LHCN-M2 (cell line): ENCODE measurements at regions not wholly inside any gene's neighbourhood (a gene's known extent, or its start where the extent isn't known, plus 50 kb on each side); places are given as distances from the start of the nearest gene placed in this dataset.
"Not testable (repeated sequence)": the region's sequence is repeated elsewhere in the genome, so short reads cannot be mapped to it uniquely, and the experiment has no call there.

Experiments
- DNase-seq: peaks from one replicate; pipeline ENCODE4 v3.0.0-alpha.2; 2012; ENCODE audit warnings: low read depth

GRCh38 chr4:120005527-120005926 is 61.1 kb downstream of the MAD2L1 start:
- no peak for DNase-seq

DNA sequence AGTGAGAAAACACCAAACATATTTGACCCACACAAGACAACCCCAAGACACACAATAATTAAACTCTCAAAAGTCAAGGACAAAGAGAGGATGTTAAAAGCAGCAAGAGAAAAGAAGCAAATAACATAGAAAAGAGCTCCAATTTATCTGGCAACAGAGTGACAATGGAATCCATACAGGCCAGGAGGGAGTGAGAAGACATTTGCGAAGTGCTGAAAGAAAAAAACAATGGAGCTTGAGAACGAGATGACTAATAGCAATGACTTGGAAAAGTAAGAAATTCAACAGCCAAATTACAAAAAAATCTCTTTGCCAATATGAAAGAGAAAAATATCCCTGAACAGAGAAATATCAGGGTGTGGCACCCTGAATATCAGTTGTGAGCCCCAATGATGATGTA is 61.6 kb downstream of the MAD2L1 start:
- DNase-seq = no peak

DNA sequence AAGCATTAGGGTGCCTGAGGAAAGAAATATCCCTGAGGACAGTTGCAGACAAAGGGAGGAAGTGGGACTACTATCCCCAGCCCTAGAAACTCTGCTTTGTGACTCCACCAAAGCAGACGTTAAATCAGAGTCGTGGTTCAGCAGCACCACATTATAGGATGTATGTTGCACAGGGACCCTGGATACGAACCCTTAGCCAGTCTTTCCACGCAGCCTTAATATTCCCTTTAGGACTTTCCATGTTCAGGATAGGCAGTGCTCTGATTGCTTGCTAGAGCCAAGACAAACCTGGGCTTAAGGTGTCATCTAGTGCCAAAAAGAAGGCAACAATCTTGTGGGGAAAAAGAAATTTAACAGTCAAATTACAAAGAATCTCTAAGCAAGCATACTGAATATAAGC is 62.6 kb downstream of the MAD2L1 start:
- DNase-seq = no peak

DNA sequence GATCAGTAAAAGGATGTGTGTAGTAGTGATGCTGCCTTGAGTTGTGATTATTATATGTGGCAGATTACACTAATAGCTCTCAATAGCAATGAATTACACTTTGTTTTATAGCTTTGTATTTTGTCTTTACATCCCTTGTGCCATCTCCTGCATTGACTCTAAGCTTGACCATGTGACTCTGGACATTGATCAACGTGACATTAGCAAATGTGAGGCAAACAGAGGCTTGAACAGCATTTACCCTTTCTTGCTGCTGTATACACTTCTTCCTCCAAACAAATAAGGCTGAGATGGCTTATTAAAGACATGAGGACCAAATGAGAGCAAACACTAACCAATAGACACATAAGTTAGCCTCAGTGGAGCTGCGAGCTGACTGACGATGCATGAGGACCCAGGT is 63.5 kb downstream of the MAD2L1 start:
- DNase-seq = no peak

DNA sequence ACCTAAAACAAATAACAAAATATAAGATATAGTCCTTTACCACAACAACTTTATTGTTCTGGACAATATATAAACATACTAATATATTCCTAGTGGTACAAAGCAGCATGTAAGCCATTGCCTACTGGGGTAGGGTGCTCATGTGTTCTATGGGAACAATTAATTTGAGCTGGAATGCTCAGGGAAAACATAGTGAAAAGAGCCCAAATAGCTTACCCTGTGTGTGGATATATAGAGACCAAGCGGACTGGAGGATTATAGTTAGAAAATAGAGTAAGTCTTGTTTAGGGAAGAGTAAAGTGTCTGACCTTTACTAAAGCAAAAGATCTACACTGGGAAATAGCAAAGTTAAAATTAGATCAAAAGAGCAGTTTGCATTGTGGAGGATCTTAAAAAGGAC is 64.8 kb downstream of the MAD2L1 start:
- DNase-seq = no peak

- DNase-seq = no peak
Measured at GRCh38 chr4:120000591-120001296, 65.9 kb downstream of the MAD2L1 start.

- DNase-seq = not testable (repeated sequence)
Measured at GRCh38 chr4:119996024-119996423, 70.6 kb downstream of the MAD2L1 start.

- DNase-seq = no peak
Measured at GRCh38 chr4:119984996-119985395, 81.7 kb downstream of the MAD2L1 start.

DNA sequence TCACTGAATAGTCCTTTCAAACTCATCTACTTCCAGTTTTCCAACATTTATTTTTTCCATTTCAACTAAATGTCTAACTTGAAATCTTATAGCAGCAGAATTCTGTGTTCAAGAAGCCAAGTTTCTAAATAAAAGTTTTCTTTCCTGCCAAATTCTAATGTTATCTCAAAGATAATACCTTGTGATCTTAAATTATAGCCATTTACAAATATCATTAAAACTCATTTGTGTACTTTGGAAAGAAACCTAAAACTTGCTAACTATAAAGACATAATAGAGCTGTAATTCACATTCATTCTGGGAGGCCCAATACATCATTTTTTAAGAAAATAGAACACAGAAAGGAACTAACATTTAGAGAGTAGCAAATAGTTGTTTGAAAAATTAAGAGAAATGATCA is 83.9 kb downstream of the MAD2L1 start:
- no peak for DNase-seq

GRCh38 chr4:119980456-119980855 is 86.2 kb downstream of the MAD2L1 start:
- no peak for DNase-seq

GRCh38 chr4:119977076-119977940 is 89.3 kb downstream of the MAD2L1 start:
- DNase-seq = no peak

DNA sequence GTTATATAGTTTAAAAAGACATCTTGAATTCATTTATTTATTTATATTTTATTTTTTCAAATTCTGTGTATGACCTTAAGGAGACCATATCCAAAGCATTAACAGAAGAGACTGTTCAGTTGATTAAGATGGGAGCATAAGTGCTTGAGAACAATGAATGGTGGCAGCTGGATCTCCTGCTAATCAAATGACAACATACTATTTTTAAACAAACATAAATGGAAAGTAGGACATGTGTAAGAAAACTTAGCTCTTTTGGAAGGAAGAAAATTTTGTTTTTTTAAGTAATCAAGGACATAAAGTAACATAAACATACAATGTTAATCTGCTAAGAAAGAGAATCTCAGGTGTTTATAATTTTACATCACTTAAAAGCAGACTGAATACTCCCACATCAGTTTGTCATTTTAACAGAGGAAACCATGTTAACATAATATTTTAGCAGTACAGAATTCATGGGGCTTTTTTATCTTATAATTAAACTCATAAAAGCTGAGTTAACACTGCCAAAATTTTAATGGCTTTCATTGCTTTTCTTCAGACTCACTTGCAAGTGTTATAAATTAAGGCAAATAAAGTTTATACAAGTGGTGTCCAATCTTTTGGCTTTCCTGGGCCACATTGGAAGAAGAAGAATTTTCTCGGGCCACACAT is 95.1 kb downstream of the MAD2L1 start:
- DNase-seq = no peak

DNA sequence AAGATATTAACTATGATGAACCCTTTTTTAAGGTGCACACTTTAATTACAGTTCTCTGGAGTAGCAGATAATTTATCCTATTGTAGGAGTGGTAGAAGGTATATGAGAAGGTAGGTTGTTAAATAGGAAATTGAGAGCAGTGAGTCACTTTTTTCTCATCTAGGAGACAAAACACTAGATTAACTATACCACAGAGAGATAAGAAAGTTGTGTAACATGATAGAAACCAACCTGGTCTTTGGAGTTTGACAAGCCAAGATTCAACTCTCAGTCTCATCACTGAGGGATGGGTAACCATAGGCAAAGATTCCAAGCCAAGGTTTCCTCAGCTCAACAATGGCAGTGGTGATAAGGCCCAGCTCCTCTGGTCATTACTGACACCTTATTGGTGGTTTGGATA is 104.0 kb downstream of the MAD2L1 start:
- no peak for DNase-seq

DNA sequence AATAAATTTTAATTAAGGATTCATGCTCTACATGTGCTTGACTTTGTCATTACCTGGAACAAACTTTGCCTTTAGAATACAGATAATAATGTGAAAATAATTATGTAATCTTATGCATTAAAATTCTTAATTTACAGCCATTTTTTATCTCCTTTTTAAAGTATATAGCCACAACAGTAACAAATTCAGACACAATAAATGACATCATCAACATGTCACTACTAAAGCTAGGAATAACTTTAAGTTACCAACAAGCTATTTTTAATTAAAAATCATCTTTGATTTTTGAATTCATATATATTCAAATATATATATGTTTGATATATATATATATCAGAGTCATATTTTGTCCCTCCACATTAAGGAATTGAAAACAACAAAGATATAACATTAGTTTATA is 107.7 kb downstream of the MAD2L1 start:
- no peak for DNase-seq

DNA sequence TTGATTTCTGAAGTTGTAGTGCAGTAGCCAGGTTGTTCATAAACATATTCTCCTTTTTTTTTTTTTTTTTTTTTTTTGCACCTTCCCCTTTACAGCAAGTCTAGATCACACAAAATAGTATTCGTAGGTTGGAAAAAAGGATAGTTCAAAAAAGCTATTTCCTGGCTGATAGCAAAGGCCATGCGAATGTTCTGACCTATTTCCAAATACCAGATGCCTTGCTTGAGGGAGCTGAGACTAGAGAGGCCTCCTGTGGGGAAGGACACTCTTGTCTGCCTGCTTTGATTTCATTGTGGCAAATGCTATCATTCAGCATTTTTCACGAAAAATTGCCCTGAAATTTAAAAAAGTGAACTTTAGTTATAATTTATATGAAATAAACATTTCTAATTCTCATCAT is 111.4 kb downstream of the MAD2L1 start:
- no peak for DNase-seq

DNA sequence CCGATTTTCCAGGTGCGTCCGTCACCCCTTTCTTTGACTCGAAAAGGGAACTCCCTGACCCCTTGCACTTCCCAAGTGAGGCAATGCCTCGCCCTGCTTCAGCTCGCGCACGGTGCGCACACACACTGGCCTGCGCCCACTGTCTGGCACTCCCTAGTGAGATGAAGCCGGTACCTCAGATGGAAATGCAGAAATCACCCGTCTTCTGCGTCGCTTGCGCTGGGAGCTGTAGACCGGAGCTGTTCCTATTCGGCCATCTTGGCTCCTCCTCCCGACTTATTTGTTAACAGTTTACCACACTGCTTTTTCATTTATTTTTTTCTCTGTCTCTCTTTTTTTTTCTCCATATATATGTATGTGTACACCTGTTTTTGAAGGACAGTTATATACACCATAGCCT is 112.2 kb downstream of the MAD2L1 start:
- not testable (repeated sequence) for DNase-seq

- DNase-seq = no peak
Measured at GRCh38 chr4:119946359-119946758, 120.3 kb downstream of the MAD2L1 start.

DNA sequence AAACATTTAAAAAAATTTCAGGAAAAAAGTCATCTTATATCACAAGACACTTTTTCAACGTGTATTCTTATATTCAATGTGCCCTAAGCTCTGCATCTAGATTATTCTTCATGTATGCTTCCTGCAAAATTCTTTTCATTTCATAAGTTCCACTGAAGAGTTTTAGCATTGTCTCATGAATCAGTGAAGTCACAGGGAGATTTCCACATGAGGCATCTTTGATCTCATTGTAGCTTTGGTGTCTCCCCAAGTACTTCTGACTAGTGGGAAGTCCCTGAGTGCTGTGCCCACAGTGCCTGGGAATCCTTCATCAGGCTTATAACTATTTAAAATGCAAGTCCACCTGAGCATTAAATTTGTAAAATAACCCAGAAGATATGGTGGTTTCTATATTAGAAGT is 123.8 kb downstream of the MAD2L1 start:
- no peak for DNase-seq

- DNase-seq = no peak
Measured at GRCh38 chr4:119940557-119940956, 126.1 kb downstream of the MAD2L1 start.

DNA sequence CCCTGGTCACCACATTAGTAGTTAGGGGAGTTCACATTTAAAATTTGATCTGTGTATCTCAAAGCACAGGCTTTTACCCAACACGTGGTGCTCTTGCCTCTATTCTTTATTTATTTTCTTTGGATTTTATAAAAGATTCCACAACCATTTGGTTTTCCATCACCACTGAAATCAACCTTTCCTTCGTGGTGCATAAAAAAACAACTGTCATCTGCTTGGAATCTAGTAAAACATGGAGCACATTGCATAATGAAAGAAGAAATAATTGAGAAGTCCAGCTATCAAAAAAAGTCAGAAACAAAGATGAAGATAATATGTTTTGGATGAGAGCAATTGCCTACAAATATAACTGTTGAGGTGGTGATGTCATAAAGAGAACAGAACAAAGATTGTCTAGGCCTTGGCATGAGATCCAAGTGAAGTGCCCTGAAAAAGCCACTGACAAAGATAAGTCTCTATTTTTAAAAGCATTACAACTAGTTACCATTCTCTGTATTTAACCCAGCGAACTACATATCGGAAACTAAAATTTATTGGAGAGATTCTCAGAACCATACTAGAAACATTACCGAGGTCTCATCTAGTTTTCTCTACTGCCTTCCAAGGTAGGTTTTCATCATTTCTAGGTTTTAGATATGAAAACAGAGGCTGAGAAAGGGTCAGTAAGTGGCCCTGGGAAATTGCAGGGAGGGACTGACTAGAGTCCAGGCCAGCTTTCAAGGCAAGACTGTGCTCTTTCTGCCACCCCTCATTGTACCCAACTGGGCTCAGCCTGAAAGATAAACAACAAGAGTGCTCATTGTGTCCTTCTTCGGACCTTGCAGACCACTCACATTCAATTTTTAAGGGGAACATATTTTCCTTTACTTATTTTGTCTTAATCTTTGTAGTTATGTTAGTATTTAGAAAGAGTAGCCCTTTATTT is 127.3 kb downstream of the MAD2L1 start:
- no peak for DNase-seq

- no peak for DNase-seq
Measured at GRCh38 chr4:119937746-119938145, 128.9 kb downstream of the MAD2L1 start.
